ENCODE measurements at regions not wholly inside any gene's neighbourhood (a gene's known extent, or its start where the extent isn't known, plus 50 kb on each side); places are given as distances from the start of the nearest gene placed in this dataset.

DNA sequence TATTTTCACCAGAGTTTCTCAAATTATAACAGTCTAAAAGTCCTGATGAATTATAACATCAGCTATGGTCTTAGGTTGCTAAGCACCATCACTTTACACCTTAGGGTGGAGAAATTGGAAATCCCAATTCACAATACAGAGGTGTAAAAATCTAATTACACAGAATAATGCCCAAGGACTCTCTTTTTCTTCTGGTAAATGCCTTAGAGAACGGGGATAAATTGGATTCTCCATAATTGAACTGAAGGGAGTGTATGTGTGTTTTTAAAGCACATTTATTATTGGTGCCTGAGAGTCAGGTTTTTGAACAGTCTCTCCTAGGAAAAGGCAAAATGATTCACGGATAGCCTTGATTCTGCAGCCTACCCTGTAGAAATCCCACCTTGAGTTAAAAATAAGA lies 66.8 kb downstream of the NIBAN1 start:
- H3K4me1 ChIP-seq = peaks cover 0 to 50% of the 10 kb centered on the region in 2 donors

DNA sequence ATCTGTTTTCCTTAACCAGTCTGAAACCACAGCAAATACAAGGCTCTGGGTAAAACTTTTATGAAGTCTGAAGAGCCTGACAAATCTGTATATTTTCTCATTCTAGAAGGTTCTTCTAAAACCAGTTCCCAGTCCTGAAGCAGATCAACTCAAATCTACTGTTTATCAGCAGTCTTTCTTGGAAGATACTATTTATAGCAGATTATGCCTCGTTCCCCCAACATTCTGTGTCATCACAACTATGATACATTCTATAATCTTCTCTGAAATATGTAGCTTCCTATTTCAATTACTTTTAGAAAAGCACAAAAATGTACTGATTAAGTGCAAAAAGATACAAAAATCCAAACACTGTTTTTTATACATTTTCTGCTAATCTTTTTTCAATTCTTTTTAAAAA lies 67.5 kb downstream of the NIBAN1 start:
- H3K27ac ChIP-seq = peak overlapping the region; percentile 35 to 66
- H3K4me3 ChIP-seq = no peak overlapping the region
- TF ChIP-seq, protein P1, sequence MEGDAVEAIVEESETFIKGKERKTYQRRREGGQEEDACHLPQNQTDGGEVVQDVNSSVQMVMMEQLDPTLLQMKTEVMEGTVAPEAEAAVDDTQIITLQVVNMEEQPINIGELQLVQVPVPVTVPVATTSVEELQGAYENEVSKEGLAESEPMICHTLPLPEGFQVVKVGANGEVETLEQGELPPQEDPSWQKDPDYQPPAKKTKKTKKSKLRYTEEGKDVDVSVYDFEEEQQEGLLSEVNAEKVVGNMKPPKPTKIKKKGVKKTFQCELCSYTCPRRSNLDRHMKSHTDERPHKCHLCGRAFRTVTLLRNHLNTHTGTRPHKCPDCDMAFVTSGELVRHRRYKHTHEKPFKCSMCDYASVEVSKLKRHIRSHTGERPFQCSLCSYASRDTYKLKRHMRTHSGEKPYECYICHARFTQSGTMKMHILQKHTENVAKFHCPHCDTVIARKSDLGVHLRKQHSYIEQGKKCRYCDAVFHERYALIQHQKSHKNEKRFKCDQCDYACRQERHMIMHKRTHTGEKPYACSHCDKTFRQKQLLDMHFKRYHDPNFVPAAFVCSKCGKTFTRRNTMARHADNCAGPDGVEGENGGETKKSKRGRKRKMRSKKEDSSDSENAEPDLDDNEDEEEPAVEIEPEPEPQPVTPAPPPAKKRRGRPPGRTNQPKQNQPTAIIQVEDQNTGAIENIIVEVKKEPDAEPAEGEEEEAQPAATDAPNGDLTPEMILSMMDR (IDR thresholded peaks at IDR 0.05) = no peak
- DNase-seq (ENCODE audit: low spot score in 2 of 2) = no peak
- no peaks in the 10 kb centered on the region for H3K27me3 ChIP-seq
- intact Hi-C loops (cut with DNase I) = no loop called here
- no peaks in the 10 kb centered on the region for H3K9me3 ChIP-seq
- H3K36me3 ChIP-seq = no peaks in the 10 kb centered on the region
- peaks cover 0 to 56% of the 10 kb centered on the region in 2 donors for H3K4me1 ChIP-seq

More for the DNA sequence above, 66.8 kb downstream of the NIBAN1 start:
- intact Hi-C loops (cut with DNase I) = no loop called here
- no peaks in the 10 kb centered on the region for H3K9me3 ChIP-seq
- H3K27ac ChIP-seq = peak overlapping the region; percentile 37 to 66
- H3K27me3 ChIP-seq = no peaks in the 10 kb centered on the region
- TF ChIP-seq, protein P1 (IDR thresholded peaks at IDR 0.05) = no peak
- no peak overlapping the region for H3K4me3 ChIP-seq
- DNase-seq (ENCODE audit: low spot score in 2 of 2) = no peak
- H3K36me3 ChIP-seq = no peaks in the 10 kb centered on the region

DNA sequence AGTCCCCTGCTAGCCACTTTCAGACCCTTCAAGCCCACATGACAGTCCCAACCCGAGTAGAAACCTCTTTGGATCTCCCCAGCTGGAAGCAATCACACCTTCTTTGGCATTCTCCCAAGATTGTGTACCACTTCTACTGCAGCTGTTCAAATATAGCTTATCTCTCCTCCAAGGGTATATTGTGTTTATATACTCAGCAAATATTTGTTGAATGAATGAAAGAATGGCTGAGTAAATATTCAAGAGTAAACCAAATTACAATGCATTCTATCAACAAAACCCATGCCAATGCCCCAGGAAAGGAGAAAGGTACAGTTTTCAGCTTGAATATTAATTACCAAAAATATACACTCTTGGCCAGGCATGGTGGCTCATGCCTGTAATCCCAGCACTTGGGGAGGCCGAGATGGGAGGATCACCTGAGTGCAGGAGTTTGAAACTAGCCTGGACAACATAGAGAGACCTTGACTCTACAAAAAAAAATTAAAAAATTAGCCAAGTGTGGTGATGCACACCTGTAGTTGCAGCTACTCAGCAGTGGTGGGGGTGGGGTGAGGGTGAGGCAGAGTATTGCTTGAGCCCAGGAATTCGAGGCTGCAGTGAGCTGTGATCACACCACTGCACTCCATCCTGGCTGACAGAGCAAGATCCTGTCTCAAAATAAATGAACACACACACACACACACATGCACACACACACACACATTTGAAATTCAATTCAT lies 68.5 kb downstream of the NIBAN1 start:
- Histone ChIP-seq H3K27me3 (no peaks in the 10 kb centered on the region), H3K4me3 (no peak overlapping the region), H3K4me1 (peaks cover 0 to 63% of the 10 kb centered on the region in 2 donors), H3K27ac (peak overlapping the region; percentile 35 to 66), H3K36me3 (no peaks in the 10 kb centered on the region), H3K9me3 (no peaks in the 10 kb centered on the region)
- intact Hi-C loops (cut with DNase I) = no loop called here
- TF ChIP-seq, protein P1 (IDR thresholded peaks at IDR 0.05) = no peak
- DNase-seq (ENCODE audit: low spot score in 2 of 2) = no peak

DNA sequence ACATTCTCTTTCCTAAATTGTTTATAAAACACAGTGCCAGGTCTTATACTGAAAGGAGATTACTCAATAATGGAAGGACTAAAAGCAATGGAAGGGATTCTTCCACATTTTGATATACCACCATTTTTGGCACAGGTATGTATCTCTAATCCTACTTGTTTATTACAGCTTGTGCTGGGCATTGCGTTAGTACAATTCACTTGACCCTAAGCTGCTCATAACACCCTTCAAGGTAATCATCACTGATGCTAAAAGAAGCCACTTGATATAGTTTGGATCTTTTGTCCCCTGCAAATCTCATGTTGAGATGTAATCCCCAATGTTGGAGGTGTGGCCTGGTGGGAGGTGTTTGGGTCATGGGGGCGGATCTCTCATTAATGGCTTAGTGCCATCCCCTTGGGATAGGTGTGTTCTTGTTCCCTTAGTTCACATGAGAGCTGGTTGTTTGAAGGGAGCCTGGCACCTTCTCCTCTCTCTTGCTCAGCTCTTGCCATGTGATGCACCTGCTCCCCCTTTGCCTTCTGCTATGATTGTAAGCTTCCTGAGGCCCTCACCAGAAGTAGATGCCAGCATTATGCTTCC lies 71.1 kb downstream of the NIBAN1 start:
- H3K4me3 ChIP-seq = no peak overlapping the region
- peak overlapping the region; percentile 55 to 66 for H3K27ac ChIP-seq
- no peaks in the 10 kb centered on the region for H3K27me3 ChIP-seq
- peaks cover 7% of the 10 kb centered on the region in 2 donors for H3K36me3 ChIP-seq
- no peak for DNase-seq (ENCODE audit: low spot score in 2 of 2)
- peaks cover 0 to 60% of the 10 kb centered on the region in 2 donors for H3K4me1 ChIP-seq
- intact Hi-C loops (cut with DNase I) = no loop called here
- no peaks in the 10 kb centered on the region for H3K9me3 ChIP-seq
- TF ChIP-seq, protein P1 (IDR thresholded peaks at IDR 0.05) = no peak

DNA sequence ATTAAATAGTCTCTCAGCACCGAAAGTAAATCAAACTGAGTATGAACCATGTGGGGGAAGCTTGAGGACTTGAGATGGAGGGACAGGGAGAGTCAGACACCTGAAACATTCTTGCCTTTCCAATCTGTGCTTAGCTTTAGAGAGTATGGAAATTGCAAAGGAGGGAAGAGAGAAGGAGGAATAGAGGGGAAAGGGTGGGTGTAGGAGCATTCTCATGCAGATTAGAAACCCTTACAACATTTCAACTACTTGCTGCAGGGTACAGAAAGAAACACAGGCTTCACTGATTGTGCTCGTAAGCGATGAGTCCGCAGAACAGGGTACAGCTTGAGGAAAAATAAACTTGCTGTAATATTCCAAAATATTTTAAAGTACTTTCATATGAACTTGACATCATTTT lies 73.8 kb downstream of the NIBAN1 start:
- Histone ChIP-seq H3K4me1 (peaks cover 0 to 39% of the 10 kb centered on the region in 2 donors), H3K27ac (peak overlapping the region; percentile 54 to 57), H3K27me3 (no peaks in the 10 kb centered on the region), H3K4me3 (peak overlapping the region in 1 of 2 donors; percentile 1), H3K36me3 (peaks cover 13 to 21% of the 10 kb centered on the region in 2 donors), H3K9me3 (no peaks in the 10 kb centered on the region)
- intact Hi-C loops (cut with DNase I) = no loop called here
- no peak for DNase-seq (ENCODE audit: low spot score in 2 of 2)
- TF ChIP-seq, protein P1 (IDR thresholded peaks at IDR 0.05) = no peak

Measured in ascending aorta (tissue), 2 donors.